Head of caudate nucleus (tissue), 42 donors: ENCODE measurements at regions not wholly inside any gene's neighbourhood (a gene's known extent, or its start where the extent isn't known, plus 50 kb on each side); places are given as distances from the start of the nearest gene placed in this dataset.

ENCODE experiments used
- DNase-seq, 42 donors: peaks; one replicate each; pipeline versions ENCODE4 v3.0.0 to v3.0.0-alpha.2; 2020 to 2021; ENCODE audit warnings: mixed read lengths in 7 of 42
- intact Hi-C: fragments of 100-400 bp; cut with DNase I; formaldehyde crosslinking; loops from one replicate; pipeline ENCODE4 v1.15.0; 2022

DNA sequence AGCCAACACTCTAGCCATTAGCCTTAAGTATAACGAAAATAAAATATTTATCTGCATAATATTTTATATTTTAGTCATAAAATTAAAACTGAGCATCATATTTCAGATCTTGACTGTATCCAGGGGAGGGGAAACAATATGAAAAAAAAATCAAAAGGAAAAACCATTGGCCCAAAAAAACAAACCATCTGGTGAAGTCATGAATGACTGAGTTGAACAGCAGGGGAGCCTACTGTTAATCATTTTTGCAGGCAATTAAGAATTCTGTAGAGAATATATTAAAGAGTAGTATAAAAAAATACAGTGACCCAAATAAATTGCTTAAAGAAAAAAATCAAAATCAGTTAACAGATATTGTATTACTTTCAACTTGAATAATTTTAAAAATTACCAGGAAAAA lies 224.8 kb downstream of the C12orf50 start:
- intact Hi-C loops: no loop called here
- DNase-seq: no peak

DNA sequence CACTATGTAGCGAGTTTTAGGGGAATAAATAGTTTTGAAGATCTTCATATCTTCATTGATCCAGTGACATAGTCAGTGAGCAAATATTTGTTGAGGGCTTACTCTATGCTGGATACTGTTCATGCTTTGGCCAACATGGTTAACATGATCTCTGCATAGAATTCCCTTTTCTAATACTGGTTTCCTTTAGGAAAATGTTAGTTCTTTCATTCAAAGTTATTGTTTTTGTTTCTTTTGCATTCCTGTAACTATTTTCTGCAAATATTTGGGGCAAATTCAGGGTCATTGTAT lies 226.5 kb downstream of the C12orf50 start:
- intact Hi-C loops: no loop called here

DNA sequence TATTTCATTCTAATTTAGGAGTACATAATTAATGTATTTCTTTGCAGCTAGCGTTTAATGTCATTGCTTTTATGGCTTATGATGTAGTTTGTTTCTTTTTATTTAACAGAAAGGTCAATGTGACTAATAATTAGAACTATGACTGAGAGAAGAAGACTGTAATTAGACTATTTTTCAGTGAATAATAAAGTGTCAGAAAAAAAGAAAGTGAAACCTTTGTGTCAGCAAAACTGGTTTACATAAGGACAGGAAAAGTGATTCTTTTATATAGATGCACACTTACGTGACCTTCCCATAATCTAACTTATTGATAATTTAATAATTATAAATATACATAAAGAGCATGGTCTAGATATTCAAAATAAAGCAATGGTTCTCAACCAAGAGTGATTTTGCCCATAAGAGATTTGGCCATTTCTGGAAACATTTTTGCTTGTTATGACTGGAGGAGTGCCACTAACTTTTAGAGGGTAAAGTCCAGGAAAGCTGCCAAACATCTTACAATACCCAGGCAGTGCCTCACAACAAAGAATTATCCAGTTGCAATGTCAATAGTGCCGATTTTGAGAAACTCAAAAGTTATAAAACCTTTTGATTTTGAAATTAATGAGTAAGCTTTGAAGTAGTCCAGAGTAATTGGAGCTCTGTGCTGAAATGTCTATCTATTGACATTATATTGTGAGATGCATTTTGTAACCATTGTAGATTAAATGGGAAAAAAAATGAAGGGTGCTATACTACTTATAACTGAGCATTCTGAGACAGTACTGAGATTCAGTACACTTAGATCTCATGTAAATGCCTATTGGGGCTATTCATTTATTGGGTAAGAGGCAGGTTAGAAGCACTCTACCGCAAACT lies 227.1 kb downstream of the C12orf50 start:
- no peak for DNase-seq
- intact Hi-C loops: no loop called here

More for the DNA sequence above, 226.5 kb downstream of the C12orf50 start:
- DNase-seq: no peak

DNA sequence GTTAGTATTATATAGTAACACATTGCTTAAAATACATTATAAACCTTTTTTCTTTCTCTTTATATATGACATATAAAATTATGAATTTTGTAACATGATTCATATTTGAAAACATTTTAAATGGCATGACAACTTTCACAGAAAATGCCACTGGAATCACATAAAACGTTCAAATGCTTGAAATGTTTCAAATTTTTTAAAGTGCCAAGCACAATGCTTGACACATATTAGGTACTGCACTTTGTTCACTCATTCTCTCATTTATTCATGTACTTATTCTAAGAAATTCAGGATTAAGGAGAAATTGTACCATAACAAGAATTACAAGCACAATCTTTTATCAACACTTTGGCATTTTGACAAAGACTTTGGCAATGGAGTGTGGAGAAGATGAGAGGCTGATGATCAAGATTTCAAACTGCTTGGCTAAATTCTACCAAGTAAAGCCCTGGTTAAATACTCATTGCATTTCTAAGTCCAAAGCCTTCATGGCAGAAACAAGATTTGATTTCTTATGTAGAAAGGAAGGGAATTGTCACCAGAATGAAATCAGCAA lies 232.2 kb downstream of the C12orf50 start:
- no peak for DNase-seq
- intact Hi-C loops: no loop called here

DNA sequence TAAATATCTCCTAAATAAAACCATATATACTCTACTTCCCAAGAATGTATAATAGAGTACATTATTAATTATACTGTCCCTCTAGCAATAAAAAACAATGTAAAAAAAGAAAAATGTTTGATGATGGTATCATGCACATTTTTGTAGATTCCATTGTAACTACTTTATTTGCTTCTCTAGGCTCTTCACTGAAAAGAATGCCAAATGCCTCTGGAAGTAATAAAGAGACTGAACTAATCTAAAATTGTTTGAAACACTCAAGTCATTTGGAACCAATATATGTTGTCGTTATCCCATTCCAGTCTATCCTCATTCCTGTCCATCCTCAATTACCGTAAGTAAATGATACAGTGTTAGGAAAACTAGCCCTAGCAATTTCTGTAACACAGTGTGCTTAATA lies 233.6 kb downstream of the C12orf50 start:
- intact Hi-C loops: no loop called here
- no peak for DNase-seq

DNA sequence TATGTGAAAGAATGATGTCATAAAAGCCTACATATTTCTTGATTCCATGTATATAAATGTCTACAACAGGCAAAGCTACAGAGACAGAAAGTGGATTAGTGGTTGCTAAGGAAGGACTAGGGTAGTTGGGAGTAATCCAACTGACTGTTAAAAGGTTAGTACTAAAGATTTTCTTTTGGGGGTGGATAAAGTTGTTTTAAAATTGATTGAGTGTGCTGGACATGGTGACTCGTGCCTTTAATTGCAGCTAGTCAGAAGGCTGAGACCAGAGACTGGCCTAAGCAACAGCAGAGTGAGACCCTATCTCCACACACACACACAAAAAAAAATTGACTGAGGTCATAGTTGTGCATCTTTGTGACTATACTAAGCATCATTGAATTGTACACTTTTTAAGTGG lies 234.3 kb downstream of the C12orf50 start:
- intact Hi-C loops: no loop called here
- DNase-seq: no peak

DNA sequence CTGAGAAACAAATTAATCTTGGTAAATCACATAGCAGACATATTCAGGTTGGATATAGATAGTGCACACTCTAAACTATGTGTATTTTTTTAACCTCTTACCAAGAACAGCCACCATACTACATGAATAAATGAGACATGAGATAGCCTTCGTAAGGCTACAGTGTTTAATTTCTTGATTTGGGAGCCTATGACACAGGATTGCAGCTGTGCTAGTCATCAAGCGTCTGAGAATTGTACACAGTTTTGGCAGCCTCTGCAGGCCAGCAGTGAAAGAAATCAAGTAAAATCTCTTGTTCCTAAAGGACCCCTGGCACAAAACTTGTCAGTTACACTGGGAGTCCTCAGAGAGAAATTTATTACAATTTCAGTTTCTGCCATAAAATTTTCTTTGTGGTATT lies 236.1 kb downstream of the C12orf50 start:
- intact Hi-C loops: no loop called here
- DNase-seq: no peak

DNA sequence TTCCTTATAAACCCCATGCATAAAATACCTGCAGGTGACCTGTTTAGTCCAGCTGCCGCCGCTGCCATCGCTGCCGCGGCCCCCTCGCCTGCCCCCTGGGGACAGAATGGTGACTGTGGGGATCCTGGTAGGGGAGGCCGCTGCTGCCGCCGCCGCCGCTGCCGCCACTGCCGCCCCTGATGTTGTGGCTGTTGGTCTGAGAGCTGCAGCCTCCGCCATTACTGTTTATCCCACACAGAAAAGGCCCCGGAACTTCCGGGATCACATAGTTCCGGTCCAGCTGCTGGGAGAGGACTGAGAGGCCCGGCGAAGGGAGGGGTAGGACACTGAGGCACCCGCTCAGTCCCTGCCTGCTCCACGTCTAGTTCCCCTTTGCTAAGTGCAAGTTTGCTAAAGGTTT lies 244.9 kb downstream of the C12orf50 start:
- intact Hi-C loops: no loop called here
- DNase-seq: no peak

DNA sequence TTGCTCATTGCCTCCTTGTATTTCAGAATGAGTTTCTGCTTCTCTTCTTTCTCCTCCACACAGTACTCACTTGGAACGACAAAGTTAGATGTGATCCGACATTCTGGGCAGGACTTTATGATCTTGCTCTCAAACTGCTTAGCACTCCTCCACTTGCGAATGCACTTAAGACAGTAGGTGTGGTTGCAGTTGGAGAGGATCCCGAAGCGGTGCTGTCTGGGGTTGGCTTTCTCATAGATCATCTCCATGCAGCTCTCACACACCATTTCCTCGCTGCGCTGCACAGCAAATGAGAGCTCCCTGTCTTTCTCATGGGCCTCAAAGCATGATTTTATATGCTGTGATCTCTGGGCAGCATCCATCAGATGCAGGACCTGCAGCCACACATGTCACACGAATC lies 245.7 kb downstream of the C12orf50 start:
- no peak for DNase-seq
- intact Hi-C loops: no loop called here

DNA sequence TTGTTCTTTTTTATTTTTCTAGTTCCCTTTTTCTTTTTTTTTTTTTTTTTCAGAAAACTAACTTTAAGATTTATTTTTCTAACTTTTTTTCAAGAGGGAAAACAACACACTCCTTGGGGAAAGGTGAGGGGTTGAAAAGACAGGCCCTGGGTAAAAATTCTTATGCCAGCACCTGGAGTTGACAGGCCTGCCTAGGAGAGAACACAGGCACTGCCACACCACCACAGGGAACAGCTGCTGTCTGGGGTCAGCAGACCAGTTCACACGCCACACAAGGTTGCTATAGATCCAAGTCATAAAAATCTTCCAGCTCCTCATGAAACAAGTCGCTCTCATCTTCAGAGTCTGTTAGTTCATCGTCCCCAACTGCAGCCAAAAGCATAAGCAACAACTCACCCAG lies 246.4 kb downstream of the C12orf50 start:
- DNase-seq: no peak
- intact Hi-C loops: no loop called here

DNA sequence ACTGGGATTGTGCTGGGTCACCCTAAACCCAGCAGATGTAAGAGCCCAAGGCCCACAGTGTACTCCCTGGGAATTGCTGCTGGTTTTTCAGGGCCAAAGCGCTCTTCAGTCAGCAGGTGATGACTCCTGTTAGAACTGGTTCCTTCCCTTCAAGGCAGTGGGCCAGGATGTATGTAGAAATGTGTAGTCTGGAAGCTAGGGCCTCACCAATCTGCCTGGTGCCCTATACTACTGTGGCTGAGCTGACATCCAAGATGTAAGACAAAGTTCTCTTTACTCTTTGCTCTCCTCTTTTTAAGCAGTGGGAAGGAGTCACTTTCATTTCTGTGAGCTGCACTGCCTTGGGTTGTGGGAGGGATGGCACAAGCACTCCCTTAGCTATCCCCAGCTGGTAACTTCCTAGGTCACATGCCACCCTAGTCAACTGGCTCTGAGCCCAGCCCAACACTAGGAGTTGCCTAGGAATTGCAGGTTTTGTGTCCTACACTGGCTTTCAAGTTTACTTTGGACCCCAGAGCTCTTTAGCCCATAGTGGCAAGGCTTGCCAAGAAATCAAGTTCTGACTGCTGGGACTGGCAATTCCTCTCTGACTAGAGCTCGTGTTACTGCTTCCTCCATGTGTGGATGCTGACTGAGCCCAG lies 249.2 kb downstream of the C12orf50 start:
- no peak for DNase-seq
- intact Hi-C loops: no loop called here

DNA sequence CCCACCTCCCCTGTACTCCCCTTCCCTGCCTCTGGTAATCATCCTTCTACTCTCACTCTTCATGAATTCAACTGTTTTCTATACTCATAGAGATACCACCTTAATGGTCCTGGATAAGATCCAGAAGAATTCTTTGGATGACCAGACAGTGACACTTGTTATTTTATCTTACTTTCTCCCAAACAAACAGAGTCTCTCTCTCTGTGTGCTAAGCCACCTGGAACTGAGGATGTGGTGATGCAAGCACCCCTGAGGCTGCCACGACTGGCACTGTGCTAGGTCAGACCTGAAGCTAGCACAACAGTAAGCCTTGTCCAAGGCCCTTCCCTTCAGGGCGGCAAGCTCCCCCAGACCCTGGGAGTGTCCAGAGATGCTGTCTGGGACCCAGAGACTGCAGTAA lies 250.2 kb downstream of the C12orf50 start:
- DNase-seq: no peak
- intact Hi-C loops: no loop called here

DNA sequence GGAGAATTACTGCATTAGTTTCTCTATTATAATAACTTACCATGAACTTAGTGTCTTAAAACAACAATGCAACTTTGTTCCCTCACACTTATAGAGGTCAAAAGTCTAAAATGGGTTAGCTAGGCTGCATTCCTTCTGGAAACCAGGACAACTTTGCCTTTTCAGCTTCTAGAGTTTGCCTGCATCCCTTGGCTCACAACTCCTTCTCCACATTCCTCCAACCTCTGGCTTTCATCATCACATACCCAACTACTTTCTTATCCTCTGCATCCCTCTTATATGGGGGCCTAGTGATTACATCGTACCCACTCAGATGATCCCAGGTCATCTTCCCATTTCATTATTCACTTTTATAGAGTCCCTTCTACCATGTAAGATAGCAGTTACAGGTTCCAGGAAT lies 251.1 kb downstream of the C12orf50 start:
- intact Hi-C loops: no loop called here
- DNase-seq: no peak

DNA sequence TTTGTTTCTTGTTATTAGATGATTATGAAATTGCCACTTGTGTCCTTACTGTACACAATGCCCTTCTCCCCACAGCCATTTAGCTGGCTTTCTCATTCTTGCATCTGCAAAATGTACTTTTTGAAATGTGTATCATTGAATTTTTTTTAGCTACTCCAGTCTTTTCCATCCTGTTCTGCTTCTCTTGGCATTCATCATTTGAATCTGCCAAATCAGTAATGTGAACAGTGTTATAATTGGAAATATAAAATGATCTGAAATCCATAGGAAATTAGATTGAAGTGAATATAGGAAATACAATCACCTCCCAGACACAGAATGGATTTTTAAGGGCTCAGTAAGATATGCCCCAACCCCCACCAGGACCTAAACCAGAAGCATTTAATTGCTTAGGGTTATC lies 253.4 kb downstream of the C12orf50 start:
- intact Hi-C loops: no loop called here
- DNase-seq: no peak

DNA sequence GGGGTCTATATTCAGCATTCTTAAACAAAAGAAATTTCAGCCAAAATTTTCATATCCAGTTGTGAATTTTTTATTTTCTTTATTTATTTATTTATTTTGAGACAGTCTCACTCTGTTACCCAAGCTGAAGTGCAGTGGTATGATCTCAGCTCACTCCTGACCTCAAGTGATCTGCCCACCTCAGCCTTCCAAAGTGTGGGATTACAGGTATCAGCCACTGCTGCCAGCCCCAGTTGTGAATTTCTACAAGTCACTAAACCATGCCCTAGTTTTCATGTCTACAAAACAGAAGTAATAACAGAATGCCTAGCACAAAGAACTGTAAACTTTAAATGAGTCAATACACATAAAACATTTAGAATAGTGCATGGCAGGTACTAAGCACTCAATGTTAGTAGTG lies 254.2 kb downstream of the C12orf50 start:
- intact Hi-C loops: no loop called here
- DNase-seq: no peak

DNA sequence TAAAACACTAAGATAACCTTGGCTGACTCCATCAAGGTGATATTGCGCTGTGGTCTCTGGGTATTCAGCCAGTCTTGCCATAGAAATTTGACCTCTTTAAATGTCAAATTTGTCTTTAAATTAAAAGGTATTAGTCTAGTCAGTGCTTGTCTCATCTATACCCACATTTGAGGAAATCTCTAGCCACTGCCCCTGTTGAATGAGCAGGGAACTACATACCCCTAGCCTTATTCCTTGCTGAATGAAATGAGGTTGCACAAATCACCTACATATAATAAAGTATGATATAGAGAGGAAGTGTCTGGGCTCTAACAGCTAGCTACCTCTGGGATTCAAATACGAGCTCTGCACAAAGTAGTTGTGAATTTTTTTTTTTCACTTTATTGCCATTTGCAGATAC lies 256.8 kb downstream of the C12orf50 start:
- no peak for DNase-seq
- intact Hi-C loops: no loop called here

DNA sequence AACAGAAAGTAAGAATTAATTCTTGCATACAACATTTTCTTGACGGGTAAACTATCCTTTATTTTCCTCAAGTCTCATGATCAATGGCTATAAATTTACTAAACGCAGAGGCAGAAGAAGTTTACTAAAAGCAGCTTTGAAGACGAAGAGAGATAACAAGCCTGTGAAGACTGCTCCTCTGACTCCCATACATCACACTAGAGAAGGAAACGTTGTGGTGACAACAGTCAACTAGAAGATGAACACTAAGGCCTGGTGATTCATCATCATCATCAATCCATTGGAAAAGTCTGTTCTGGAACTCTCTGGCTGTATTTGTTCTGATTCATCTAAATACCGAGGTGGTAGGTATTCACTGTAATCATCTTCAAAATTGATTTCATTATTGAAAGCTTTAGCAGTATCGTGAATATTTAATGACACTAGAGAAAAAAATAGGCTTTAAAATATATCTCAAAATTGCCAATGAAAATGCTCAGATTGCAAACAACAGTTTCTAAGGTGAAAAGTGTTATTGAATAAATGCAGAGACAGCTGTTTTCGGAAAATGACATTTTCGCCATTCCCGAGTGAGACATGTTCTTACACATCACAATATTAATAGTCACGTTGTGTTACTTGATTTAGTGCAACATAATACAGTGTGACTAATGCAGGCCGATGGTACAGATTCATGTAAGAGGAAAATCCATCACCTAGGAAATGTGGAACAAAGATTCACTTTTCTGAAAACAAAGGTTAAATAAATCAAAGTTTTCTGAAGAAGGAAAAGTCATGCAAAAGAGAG lies 260.5 kb downstream of the C12orf50 start:
- DNase-seq: no peak
- intact Hi-C loops: no loop called here

DNA sequence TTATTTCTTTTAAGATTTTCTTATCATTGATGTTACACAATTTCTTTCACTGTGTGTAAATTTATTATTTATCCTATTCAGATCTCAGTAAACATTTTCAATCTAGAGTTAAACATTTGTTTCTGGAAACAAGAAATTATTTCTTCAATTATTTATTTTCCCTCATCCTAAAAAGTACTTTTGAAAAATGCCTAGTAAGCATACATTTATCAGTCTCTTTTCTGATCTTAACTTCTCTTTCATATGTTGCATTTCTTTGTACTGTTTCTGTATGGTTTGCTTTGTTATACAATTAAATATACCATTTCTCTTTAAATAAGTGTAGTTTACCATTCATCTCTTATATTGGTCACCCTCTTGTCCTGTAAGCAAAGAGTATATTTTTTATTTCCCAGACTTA lies 263.2 kb downstream of the C12orf50 start:
- intact Hi-C loops: no loop called here

DNA sequence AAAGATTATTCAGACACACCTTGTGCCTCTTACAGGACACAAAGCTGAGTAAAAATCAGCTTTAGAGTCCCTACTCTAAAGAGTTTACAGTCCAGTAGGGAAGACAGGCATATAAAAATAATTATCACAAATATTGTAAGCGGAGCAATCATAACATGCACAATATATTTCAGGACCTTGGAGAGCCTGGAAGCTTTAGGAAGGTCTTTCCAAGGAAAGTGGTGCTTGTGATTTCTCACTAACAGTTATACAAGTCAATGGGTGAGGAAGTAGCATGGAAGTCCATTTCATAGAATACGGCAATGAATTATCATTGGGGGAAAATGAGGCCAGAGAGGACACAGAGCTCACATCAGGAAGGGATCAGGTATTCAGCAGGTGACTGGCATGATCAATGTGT lies 268.3 kb downstream of the C12orf50 start:
- no peak for DNase-seq
- intact Hi-C loops: no loop called here

More for the DNA sequence above, 263.2 kb downstream of the C12orf50 start:
- DNase-seq: no peak

DNA sequence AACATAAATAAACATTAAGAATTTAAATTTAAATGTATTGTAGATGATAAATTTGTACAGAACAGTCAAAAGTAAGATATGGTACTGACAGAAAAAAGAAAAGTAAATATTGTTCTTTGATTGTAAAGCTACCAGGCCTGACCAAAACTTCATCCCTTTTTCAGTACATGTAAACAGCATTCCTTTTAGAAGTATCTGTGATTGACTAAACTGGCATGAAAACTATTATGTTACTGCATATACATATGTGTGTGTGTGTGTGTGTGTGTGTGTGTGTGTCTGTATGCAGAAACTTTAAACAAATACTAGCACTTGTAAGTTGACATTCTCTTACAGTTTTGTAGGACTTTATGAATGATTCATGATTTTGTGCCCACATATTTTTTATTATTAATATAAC lies 270.9 kb downstream of the C12orf50 start:
- intact Hi-C loops: no loop called here
- no peak for DNase-seq
